Lung (tissue), 11 donors: ENCODE measurements at regions not wholly inside any gene's neighbourhood (a gene's known extent, or its start where the extent isn't known, plus 50 kb on each side); places are given as distances from the start of the nearest gene placed in this dataset.
"Not testable (repeated sequence)": the region's sequence is repeated elsewhere in the genome, so short reads cannot be mapped to it uniquely, and the experiment has no call there.

Experiments
- ATAC-seq: fragments of 200-7000 bp; cut with Tn5 transposase; one replicate; pipeline ENCODE4 v1.9.1; 2020; ENCODE audit warnings: moderate number of reproducible peaks; ENCODE audit not compliant: insufficient read depth, low FRiP score
- DNase-seq, 3 donors: peaks; one replicate each; pipeline ENCODE4 v3.0.0-alpha.2; 2013 to 2017
- H3K27ac ChIP-seq, 2 donors: one replicate each; pipeline ENCODE4 v1.5.1; 2013; ENCODE audit warnings: mild to moderate bottlenecking in 2 of 2, moderate library complexity in 2 of 2, control low read depth in 1 of 2, inconsistent platforms in 1 of 2, low read depth in 1 of 2, low read length in 1 of 2
- H3K27me3 ChIP-seq, 3 donors: one replicate each; pipeline ENCODE4 v1.5.1; 2013; ENCODE audit warnings: low read length in 2 of 3; ENCODE audit not compliant: control insufficient read depth in 3 of 3, insufficient read depth in 3 of 3
- H3K36me3 ChIP-seq, 4 donors: one replicate each; pipeline ENCODE4 v1.5.1; 2013; ENCODE audit warnings: low read length in 4 of 4, mild to moderate bottlenecking in 1 of 4, moderate library complexity in 1 of 4; ENCODE audit not compliant: control insufficient read depth in 4 of 4, insufficient read depth in 4 of 4
- H3K4me1 ChIP-seq, 5 donors: one replicate each; pipeline ENCODE4 v1.5.1; 2013; ENCODE audit warnings: low read length in 5 of 5, mild to moderate bottlenecking in 2 of 5, moderate library complexity in 1 of 5; ENCODE audit not compliant: control insufficient read depth in 5 of 5, insufficient read depth in 5 of 5
- H3K4me3 ChIP-seq: one replicate; pipeline ENCODE4 v1.5.1; 2013; ENCODE audit warnings: mild to moderate bottlenecking, control low read depth, moderate library complexity
- H3K9ac ChIP-seq, 2 donors: one replicate each; pipeline ENCODE4 v1.5.1; 2013; ENCODE audit warnings: low read length in 2 of 2, control low read depth in 1 of 2; ENCODE audit not compliant: insufficient read depth in 1 of 2
- H3K9me3 ChIP-seq, 4 donors: one replicate each; pipeline ENCODE4 v1.5.1; 2013; ENCODE audit warnings: low read length in 3 of 4, mild to moderate bottlenecking in 1 of 4, moderate library complexity in 1 of 4; ENCODE audit not compliant: control insufficient read depth in 4 of 4, insufficient read depth in 3 of 4
- WGBS, 2 donors: extraction: QIAGEN DNeasy Blood & Tissue Kit; methylation state at CpG; one replicate each; pipeline ENCODE4 v1.1.7; 2013; 5-methylcytosine and 5-hydroxymethylcytosine counted together
- TF ChIP-seq, protein P1 (sequence below): IDR thresholded peaks from 2 replicates; pipeline ENCODE4 v1.5.1; 2012; ENCODE audit warnings: mild to moderate bottlenecking; ENCODE audit errors: control extremely low read depth, extremely low read depth
- donor health status: control.
- donor health status: control.
- donor health status: Bipolar disorder and iron deficiency.
- donor health status: healthy.
- donor health status: DM: yes; HTN: yes; CAD: no.

DNA sequence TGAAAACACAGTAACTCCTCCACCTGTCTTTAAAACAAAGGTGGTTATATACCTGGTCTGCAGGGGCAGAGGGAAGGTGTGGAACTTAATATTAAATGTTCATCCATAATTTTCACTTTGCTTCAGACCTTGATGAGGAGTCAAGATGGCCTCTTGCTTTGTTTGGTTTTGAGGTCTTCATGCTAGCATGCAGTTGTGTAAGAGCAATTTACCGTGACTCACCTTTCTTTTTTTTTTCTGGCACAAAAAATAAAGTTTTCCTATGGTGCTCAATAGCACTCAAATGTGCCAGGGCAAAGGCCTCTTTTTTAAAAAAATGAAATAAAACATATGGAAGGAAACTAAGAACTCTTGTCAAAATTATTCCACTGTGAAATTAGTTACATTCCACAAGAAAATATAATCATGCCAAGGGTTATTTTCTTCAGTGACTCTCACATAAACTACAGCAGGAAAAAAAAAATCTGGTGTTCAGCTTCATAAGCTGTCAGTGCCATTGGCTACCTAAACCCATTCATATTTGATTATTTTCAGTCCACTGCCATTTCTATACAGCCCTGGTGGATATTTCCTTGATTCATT is 128.2 kb downstream of the SLC7A11 start:
- ATAC-seq: no peak
- no peaks in the 10 kb centered on the region for H3K9me3 ChIP-seq
- H3K4me1 ChIP-seq: no peaks in the 10 kb centered on the region
- no peaks in the 10 kb centered on the region for H3K36me3 ChIP-seq
- H3K27ac ChIP-seq: no peak overlapping the region
- no peaks in the 10 kb centered on the region for H3K27me3 ChIP-seq
- TF ChIP-seq, protein P1, sequence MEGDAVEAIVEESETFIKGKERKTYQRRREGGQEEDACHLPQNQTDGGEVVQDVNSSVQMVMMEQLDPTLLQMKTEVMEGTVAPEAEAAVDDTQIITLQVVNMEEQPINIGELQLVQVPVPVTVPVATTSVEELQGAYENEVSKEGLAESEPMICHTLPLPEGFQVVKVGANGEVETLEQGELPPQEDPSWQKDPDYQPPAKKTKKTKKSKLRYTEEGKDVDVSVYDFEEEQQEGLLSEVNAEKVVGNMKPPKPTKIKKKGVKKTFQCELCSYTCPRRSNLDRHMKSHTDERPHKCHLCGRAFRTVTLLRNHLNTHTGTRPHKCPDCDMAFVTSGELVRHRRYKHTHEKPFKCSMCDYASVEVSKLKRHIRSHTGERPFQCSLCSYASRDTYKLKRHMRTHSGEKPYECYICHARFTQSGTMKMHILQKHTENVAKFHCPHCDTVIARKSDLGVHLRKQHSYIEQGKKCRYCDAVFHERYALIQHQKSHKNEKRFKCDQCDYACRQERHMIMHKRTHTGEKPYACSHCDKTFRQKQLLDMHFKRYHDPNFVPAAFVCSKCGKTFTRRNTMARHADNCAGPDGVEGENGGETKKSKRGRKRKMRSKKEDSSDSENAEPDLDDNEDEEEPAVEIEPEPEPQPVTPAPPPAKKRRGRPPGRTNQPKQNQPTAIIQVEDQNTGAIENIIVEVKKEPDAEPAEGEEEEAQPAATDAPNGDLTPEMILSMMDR: no peak
- H3K4me3 ChIP-seq: no peak overlapping the region
- no peak overlapping the region for H3K9ac ChIP-seq
- no peak for DNase-seq
- WGBS, 2 donors: 56 to 76% methylated on average over 1 of the region's 1 CpG

DNA sequence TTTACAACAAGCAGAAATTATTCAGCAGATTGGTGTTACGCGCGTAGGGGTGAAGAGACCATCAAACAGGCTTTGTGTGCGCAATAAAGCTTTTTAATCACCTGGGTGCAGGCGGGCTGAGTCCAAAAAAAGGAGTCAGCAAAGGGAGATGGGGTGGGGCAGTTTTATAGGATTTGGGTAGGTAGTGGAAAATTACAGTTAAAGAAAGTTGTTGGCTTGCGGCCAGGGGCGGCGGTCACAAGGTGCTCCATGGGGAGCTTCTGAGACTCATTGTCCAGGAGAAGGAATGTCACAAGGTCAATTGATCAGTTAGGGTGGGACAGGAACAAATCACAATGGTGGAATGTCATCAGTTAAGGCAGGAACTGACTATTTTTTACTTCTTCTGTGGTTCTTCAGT is 129.3 kb downstream of the SLC7A11 start:
- DNase-seq, ATAC-seq, H3K9ac ChIP-seq, H3K27ac ChIP-seq, H3K9me3 ChIP-seq, H3K27me3 ChIP-seq, H3K36me3 ChIP-seq, H3K4me1 ChIP-seq, H3K4me3 ChIP-seq: not testable (repeated sequence)
- 95 to 97% methylated on average over 8 of the region's 8 CpGs for WGBS, 2 donors

DNA sequence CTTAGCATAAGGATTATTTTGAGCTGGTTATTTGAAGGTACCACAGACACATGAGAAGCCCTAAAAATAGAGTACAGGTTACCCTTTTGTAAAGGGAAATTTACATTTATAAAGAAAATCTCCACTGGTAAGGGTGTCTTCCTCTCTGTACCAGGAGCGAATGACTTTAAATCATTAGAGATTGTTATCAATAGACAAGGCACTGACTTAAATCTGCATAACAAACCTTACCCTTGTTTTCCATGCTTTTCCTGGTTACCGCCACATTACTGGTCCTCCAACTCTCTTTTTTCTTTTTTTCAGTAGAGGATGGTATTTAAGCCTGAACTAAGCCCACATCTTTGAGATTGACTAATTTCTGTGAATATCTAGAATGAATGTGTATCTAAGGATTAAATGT is 129.8 kb downstream of the SLC7A11 start:
- Histone ChIP-seq H3K4me1 (no peaks in the 10 kb centered on the region), H3K4me3 (no peak overlapping the region), H3K27ac (no peak overlapping the region), H3K36me3 (no peaks in the 10 kb centered on the region), H3K9ac (no peak overlapping the region), H3K9me3 (no peaks in the 10 kb centered on the region), H3K27me3 (no peaks in the 10 kb centered on the region)
- 92 to 95% methylated on average over 2 of the region's 2 CpGs for WGBS, 2 donors
- DNase-seq (no peak), ATAC-seq (no peak)
- TF ChIP-seq, protein P1: no peak

DNA sequence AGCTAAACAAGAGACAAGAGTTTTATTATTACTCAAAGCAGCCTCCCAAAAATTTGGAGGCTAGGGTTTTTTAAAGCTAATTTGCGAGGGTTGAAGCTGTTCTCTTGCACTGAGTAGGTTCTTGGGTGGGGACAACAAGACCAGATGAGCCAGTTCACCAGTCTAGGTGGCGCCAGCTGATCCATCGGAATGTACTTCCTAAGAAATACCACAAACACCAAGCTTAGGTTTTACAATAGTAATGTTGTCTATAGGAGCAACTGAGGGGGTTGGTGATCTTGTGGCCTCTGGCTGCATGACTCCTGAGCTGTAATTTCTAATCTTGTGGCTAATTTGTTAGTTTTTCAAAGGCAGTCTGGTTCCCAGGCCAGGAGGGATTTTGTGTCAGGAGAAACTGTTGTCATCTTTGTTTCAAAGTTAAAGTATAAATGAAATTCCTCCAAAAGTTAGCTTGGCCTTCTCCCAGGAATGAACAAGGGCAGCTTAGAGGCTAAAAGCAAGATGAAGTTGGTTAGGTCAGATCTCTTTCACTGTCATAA is 130.6 kb downstream of the SLC7A11 start:
- TF ChIP-seq, protein P1: no peak
- H3K27me3 ChIP-seq: no peaks in the 10 kb centered on the region
- no peak overlapping the region for H3K9ac ChIP-seq
- no peak for DNase-seq
- H3K36me3 ChIP-seq: no peaks in the 10 kb centered on the region
- H3K4me1 ChIP-seq: no peaks in the 10 kb centered on the region
- no peaks in the 10 kb centered on the region for H3K9me3 ChIP-seq
- ATAC-seq: no peak
- H3K27ac ChIP-seq: no peak overlapping the region
- WGBS, 2 donors: 91 to 93% methylated on average over 3 of the region's 3 CpGs
- H3K4me3 ChIP-seq: no peak overlapping the region
